GM04503 (cell line): ENCODE measurements at regions not wholly inside any gene's neighbourhood (a gene's known extent, or its start where the extent isn't known, plus 50 kb on each side); places are given as distances from the start of the nearest gene placed in this dataset.
"Not testable (repeated sequence)": the region's sequence is repeated elsewhere in the genome, so short reads cannot be mapped to it uniquely, and the experiment has no call there.

Experiments used
- DNase-seq: peaks from one replicate; pipeline ENCODE4 v3.0.0-alpha.2; 2012; ENCODE audit warnings: low read depth

DNA sequence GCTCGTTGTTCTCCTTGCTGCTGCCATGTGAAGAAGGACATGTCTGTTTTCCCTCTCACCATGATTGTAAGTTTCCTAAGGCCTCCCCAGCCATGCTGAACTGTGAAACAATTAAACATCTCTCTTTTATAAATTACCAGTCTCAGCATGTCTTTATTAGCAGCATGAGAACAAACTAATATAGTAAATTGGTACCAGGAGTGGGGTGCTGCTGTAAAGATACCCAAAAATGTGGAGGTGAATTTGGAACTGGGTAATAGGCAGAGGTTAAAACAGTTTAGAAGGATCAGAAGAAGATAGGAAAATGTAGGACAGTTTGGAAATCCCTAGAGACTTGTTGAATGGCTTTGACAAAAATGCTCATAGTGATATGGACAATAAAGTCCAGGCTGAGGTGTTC, 576.7 kb downstream of the EPM2A start:
- not testable (repeated sequence) for DNase-seq

GRCh38 chr6:145159921-145160320, 575.4 kb downstream of the EPM2A start:
- DNase-seq, result no peak

DNA sequence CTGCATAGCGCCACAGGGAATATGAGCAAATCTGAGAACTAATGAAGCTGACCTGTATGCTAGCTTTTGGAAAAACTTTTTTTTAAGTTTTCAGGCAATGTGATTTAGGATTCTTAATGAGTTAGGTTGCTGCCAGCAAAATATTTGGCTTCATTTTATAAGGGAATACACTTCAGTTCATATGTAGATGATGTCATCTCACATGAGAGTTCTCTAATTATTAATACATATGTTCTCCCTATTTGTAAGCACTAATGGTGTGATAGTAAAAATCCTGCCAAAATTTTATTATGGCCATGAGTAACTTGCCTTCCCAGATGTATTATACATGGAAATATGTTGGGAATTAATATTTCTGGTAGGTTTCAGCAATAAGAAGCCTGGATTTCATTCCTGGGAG, 573.8 kb downstream of the EPM2A start:
- DNase-seq, result no peak

DNA sequence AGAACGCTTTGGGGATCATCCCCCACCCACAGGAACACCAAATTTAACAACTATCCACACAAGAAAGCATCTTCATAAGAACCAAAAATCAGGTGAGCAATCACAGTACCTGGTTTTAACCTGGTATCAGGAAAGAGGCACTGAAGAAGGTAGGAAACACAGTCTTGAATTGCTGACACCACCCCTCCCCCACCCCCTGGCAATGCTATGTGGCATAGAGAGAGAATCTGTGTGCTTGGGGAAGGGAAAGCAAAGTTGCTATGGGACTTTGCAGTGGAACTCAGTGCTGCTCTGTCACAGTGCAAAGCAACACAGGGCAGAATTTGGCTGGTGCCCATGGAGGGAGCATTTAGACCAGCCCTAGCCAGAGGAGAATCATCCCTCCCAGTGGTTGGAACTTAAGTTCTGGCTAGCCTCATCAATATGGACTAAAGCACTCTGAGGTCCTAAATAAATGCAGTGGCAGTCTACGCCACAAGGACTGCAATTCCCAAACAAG, 565.5 kb downstream of the EPM2A start:
- no peak for DNase-seq

- no peak for DNase-seq
Measured at GRCh38 chr6:145175470-145175869, 559.9 kb downstream of the EPM2A start.

- no peak for DNase-seq
Measured at GRCh38 chr6:145178391-145178790, 556.9 kb downstream of the EPM2A start.

DNA sequence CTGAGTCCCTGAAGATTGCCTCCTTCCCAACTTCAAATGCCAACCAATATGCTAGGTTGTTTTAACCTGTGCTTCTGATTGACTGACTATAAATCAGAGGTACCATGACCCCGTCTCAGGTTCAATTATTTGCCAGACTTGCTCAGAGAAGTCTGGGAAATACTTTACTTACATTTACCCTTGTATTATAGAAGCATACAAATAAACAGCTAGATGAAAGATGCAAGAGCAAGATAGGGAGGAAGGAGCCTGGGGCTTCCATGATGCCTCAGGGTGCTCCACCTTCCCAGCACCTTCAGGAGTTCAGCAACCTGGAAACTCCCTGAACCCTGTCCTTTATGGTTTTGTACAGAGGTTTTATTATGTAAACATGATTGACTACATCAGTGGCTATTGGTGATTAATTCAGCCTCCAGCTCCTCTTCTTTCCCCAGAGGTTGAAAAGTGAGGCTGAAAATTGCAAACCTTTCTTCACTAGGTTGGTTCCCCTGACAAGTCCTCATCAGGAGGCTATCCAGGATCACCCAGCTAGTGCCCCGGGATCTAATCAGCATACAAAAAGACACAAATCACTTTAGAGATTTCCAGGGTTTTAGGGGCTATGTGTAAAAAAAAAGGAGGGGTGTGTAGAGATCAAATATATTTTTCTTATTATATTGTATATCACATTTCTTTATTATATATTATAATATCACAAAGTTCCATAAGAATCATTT, 547.7 kb downstream of the EPM2A start:
- DNase-seq, result no peak

DNA sequence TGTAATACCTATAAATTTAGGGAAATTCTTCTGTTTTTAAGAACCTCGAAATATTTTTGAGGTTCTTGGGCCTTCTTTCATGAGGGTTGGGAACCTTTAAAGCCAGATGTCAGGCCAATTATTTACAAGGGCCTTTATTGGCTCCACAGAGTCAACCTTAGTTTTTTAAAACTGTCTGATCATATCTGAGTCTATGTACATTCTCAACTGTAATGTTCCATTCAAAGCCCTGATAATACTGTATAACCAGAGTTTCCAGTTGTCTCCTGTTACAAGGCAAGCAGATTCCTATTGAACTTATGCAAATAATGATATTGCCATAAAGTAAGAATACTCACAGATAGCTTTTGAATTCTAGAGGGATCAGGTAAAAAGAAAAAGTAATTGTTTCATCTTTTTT, 545.5 kb downstream of the EPM2A start:
- DNase-seq, result no peak

DNA sequence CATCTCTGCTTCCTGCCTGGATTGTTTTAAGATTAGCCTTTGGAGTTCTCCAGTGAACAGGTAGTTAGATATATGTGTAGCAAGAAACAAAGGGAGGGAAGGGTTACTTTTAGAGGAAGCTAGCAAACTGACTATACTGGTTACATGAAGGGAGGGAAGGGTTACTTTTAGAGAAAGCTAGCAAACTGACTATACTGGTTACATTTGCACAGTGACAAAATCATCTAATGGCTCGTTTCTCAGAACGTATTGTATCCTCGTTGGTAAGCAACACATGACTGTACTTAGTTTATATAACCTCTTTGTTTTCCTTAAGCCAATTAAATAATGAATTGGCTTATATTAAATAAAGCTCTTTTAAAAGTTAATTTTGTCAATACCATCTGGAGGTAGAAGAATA, 540.9 kb downstream of the EPM2A start:
- no peak for DNase-seq

GRCh38 chr6:145199961-145200360, 535.4 kb downstream of the EPM2A start:
- no peak for DNase-seq

GRCh38 chr6:145204301-145204700, 531.0 kb downstream of the EPM2A start:
- DNase-seq, result no peak

DNA sequence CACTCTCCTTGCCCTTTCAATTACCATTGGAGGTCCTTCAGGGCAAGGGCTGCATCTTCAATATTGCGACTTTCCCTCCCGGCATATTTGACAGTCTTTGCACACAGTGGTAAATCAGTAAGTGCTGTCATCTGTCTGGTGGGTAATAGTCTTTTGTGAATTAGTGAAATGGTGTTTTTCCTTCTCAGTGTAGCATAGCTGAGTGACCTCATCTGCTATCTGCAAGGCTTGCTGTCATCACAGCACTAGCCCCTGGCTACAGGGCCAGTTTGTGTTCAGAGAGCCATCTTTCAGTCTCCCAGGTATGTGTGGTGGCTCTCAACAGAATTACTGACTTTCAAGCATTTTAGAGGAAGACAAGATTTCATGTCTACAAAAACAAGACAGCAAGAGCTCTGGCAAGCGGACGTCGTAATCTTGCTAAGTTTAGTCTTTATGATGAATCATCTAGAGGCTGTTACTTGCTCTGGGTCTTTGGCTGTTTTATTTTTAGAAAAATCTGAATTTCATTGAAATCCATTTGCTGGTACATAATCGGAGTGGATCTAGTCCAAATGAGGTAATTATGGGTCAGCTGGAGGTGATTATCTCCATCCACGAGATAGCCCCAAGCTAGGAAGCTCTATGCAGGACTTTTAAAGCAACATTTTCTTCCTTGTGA, 528.9 kb downstream of the EPM2A start:
- DNase-seq, result peak; percentile 75

DNA sequence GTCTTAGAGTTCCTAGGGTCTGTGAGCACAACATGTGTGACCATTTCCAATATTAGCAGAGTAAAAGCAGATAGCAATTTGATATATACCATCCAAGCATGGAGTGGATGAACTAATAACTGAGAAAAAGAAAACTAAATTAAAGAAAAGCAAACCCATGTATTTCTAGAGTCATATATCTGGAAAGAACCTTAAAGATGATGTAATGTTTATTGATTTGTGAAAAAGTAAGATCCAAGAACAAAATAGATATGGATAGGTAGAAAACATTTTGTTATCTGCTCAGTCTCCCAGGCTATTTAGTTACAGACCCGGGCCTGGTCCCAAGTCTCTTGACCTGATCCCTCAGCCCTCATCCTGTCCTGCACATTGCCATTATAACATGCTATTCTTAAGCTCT, 526.8 kb downstream of the EPM2A start:
- no peak for DNase-seq

DNA sequence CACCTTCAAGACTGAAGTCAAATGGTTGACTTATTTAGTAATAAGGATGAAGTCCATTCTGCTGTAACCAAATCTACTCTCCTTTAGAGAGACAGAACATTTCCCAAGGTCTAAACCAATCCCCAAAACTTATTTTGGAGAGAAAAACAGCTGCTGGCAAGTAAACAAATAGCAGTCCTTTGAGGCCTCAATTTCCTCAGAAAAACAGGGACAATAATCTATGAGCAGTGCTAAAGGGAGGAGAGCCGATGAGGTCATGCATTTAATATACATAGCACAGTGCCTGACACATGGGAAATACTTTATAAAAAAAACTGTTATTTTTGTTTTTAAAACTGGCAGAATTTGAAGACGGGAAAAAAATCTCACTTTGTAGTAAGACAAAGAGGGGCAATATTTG, 526.0 kb downstream of the EPM2A start:
- no peak for DNase-seq

DNA sequence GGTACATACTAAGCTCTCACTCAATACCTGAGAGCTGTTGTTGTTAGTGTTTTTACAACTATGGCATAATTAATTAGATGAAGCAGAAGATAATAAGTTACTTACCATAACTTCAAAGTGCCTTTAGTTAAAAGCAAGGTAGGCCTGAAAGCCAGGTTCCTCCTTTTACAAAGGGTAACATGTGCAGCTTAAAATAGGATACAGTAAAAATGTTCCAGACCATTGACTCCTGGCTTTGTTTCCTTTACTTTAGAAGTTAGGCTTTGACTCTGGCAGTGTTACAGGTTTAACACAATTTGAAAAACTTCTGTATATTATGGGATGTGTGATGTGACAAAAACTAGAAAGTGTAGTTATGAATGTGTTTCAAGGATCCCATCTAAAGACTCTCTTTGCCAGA, 522.5 kb downstream of the EPM2A start:
- no peak for DNase-seq

DNA sequence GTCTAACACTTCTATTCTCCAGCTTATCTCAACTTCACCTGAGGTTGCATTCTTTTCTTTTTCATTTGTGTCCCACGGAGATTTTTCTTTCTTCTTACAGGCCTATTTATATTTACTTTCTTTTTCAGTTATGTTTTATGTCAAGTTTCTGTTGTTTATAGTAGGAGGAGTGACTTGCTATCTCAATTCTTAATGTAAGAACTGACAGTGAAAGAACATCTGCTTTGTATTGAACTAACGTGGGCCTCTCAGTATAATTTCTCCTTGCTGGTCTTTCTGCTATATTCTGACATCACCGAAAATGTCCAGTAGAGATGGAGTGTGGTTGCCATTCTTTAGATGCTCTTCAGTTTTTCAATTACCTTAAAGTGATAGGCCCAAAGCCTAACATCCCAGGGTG, 521.7 kb downstream of the EPM2A start:
- DNase-seq, result no peak

DNA sequence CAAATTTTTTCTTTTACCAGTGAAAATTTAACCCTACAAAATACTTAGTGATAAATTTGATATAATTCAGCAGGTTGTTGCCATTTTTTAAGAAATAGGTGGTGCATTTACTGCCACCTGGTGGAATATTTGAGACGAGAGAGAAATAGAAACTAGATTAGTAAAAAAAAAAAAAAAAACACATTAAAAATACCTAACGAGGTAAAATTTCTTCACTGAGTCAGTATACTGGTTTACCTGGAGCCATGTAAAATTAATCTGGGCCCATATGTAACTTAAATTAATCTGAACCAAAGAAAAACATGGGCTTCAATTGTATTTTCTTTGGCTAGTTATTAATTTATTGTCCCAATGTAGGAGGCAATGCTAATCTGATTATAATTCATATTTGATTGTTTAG, 520.8 kb downstream of the EPM2A start:
- no peak for DNase-seq

DNA sequence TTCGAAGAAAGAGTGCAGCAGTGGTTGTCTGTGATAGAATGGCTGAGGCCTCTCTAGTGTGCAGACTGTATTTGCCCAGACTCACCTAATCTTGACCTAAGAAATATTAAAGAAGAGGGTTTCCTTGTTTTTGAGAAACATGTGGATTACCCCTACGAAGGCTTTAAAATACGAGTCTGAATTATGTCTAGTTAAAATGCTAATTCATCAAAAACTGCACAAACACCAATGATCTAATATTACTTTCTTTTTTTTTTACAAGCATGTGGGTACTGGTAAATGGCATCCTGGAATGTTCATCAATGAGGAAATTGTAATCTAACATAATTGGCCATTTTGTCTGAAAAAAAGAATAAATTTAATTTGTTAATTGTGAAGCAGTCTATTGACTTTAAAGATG, 510.9 kb downstream of the EPM2A start:
- no peak for DNase-seq

DNA sequence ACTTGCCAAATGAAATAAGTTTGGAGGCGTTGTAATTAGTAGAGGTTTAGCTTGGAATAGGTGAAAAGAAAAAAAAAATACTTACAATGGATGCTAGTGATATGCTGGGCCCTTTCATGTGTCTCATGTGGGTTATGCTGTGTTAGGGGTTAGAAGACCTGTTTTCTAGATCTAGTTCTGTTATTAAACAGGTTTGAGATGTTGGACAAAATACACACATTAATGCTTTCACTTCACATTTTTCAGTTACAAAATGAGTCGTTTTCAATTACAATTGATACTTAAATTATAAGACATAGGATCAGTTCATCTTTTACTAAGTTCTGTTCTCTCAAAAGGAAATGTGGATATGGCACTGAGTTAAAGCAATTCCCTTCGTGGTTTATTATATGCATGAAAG, 509.8 kb downstream of the EPM2A start:
- no peak for DNase-seq

DNA sequence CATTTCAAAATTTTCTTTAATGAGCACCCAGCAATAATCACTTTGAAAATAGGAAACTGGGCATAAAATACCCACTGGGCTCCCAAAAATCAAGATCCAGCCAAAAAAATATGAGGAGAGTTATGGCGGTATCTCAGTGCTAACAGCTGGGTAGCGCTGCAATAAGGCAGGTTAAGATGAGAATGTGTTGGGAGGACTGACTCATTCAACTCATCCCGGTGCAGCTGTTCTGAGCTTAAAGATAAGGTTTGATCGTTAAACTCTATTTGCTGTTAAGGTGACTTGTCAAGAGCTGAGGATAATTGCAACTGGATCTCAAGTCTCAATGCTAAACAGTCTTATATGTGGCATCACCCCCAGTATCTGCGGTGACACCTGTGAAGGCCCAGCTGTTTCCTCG, 507.7 kb downstream of the EPM2A start:
- no peak for DNase-seq

- no peak for DNase-seq
Measured at GRCh38 chr6:145228962-145229582, 506.2 kb downstream of the EPM2A start.

DNA sequence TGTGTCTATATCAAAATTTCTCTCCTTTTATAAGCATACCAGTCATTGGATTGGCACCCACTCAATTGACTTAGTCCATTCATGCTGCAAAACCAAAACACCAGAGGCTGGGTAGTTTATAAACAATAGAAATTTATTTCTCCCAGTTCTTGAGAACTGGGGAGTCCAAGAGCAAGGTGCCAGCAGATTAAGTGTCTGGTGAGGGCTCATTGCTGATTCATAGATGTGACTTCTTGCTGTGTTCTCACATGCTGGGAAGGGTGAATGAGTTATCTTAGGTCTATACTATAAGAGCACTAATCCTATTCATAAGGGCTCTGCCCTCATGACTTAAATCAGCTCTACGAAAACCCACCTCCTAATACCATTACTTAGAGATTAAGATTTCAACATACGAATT, 501.4 kb downstream of the EPM2A start:
- no peak for DNase-seq

- DNase-seq, result no peak
Measured at GRCh38 chr6:145235207-145235606, 500.1 kb downstream of the EPM2A start.
